ENCODE measurements at regions not wholly inside any gene's neighbourhood (a gene's known extent, or its start where the extent isn't known, plus 50 kb on each side); places are given as distances from the start of the nearest gene placed in this dataset.
A peak's percentile ranks its signal among the peaks of the same experiment; 100 is the strongest.

GRCh38 chr3:6132684-6133432 lies 728.1 kb upstream of the GRM7 start:
- no peak overlapping the region for H3K4me3 ChIP-seq (ENCODE audit: low read length)
- DNase-seq (ENCODE audit: low read depth, low spot score): no peak

GRCh38 chr3:6142707-6143106 lies 718.2 kb upstream of the GRM7 start:
- DNase-seq (ENCODE audit: low read depth, low spot score): no peak
- H3K4me3 ChIP-seq (ENCODE audit: low read length): no peak overlapping the region

- no peak overlapping the region for H3K4me3 ChIP-seq (ENCODE audit: low read length)
- no peak for DNase-seq (ENCODE audit: low read depth, low spot score)
Observed at GRCh38 chr3:6147883-6148282, 713.0 kb upstream of the GRM7 start.

GRCh38 chr3:6155650-6156338 lies 705.1 kb upstream of the GRM7 start:
- DNase-seq (ENCODE audit: low read depth, low spot score): no peak
- no peak overlapping the region for H3K4me3 ChIP-seq (ENCODE audit: low read length)

GRCh38 chr3:6165951-6166350 lies 695.0 kb upstream of the GRM7 start:
- DNase-seq (ENCODE audit: low read depth, low spot score): no peak
- no peak overlapping the region for H3K4me3 ChIP-seq (ENCODE audit: low read length)

GRCh38 chr3:6168256-6168655 lies 692.7 kb upstream of the GRM7 start:
- DNase-seq (ENCODE audit: low read depth, low spot score): peak; percentile 10

GRCh38 chr3:6172871-6173642 lies 687.9 kb upstream of the GRM7 start:
- no peak for DNase-seq (ENCODE audit: low read depth, low spot score)
- no peak overlapping the region for H3K4me3 ChIP-seq (ENCODE audit: low read length)

More at GRCh38 chr3:6168256-6168655, 692.7 kb upstream of the GRM7 start:
- no peak overlapping the region for H3K4me3 ChIP-seq (ENCODE audit: low read length)

GRCh38 chr3:6177417-6177816 lies 683.5 kb upstream of the GRM7 start:
- no peak overlapping the region for H3K4me3 ChIP-seq (ENCODE audit: low read length)
- no peak for DNase-seq (ENCODE audit: low read depth, low spot score)

- no peak for DNase-seq (ENCODE audit: low read depth, low spot score)
- no peak overlapping the region for H3K4me3 ChIP-seq (ENCODE audit: low read length)
Observed at GRCh38 chr3:6179761-6180160, 681.2 kb upstream of the GRM7 start.

GRCh38 chr3:6180171-6180570 lies 680.7 kb upstream of the GRM7 start:
- H3K4me3 ChIP-seq (ENCODE audit: low read length): no peak overlapping the region
- no peak for DNase-seq (ENCODE audit: low read depth, low spot score)

- no peak for DNase-seq (ENCODE audit: low read depth, low spot score)
- H3K4me3 ChIP-seq (ENCODE audit: low read length): no peak overlapping the region
Observed at GRCh38 chr3:6182476-6182875, 678.4 kb upstream of the GRM7 start.

- DNase-seq (ENCODE audit: low read depth, low spot score): no peak
- no peak overlapping the region for H3K4me3 ChIP-seq (ENCODE audit: low read length)
Observed at GRCh38 chr3:6182909-6183308, 678.0 kb upstream of the GRM7 start.

- H3K4me3 ChIP-seq (ENCODE audit: low read length): no peak overlapping the region
- no peak for DNase-seq (ENCODE audit: low read depth, low spot score)
Observed at GRCh38 chr3:6189384-6189783, 671.5 kb upstream of the GRM7 start.

- DNase-seq (ENCODE audit: low read depth, low spot score): peak; percentile 16
- no peak overlapping the region for H3K4me3 ChIP-seq (ENCODE audit: low read length)
Observed at GRCh38 chr3:6204891-6205290, 656.0 kb upstream of the GRM7 start.

GRCh38 chr3:6216135-6217026 lies 644.5 kb upstream of the GRM7 start:
- no peak for DNase-seq (ENCODE audit: low read depth, low spot score)

GRCh38 chr3:6220447-6220846 lies 640.5 kb upstream of the GRM7 start:
- no peak overlapping the region for H3K4me3 ChIP-seq (ENCODE audit: low read length)
- no peak for DNase-seq (ENCODE audit: low read depth, low spot score)

More at GRCh38 chr3:6216135-6217026, 644.5 kb upstream of the GRM7 start:
- no peak overlapping the region for H3K4me3 ChIP-seq (ENCODE audit: low read length)

GRCh38 chr3:6222069-6222468 lies 638.8 kb upstream of the GRM7 start:
- no peak for DNase-seq (ENCODE audit: low read depth, low spot score)
- H3K4me3 ChIP-seq (ENCODE audit: low read length): no peak overlapping the region

GRCh38 chr3:6223572-6223971 lies 637.3 kb upstream of the GRM7 start:
- no peak overlapping the region for H3K4me3 ChIP-seq (ENCODE audit: low read length)

More at GRCh38 chr3:6223572-6223971, 637.3 kb upstream of the GRM7 start:
- DNase-seq (ENCODE audit: low read depth, low spot score): no peak

Measured in Jurkat, Clone E6-1 (cell line).